Body of pancreas (tissue), 4 donors: ENCODE measurements at regions not wholly inside any gene's neighbourhood (a gene's known extent, or its start where the extent isn't known, plus 50 kb on each side); places are given as distances from the start of the nearest gene placed in this dataset.

Experiments
- ATAC-seq: fragments of 150-250 bp; one replicate; pipeline ENCODE4 v1.9.1; 2016
- DNase-seq, 4 donors: peaks; one replicate each; pipeline ENCODE4 v3.0.0-alpha.2; 2019
- H3K27ac ChIP-seq, 4 donors: fragments of 200-600 bp; sonication (generic); 1 replicate in 3 of 4; 2 replicates in 1 of 4; pipeline versions ENCODE4 v1.5.1 to v1.6.1; 2016 to 2019; ENCODE audit warnings: mild to moderate bottlenecking in 1 of 4, mixed read lengths in 1 of 4, moderate library complexity in 1 of 4
- H3K27me3 ChIP-seq, 2 donors: fragments of 200-600 bp; sonication (generic); one replicate each; pipeline ENCODE4 v1.6.0; 2016; ENCODE audit warnings: mild to moderate bottlenecking in 1 of 2
- H3K36me3 ChIP-seq, 2 donors: fragments of 200-600 bp; sonication (generic); replicated peaks in 1 of 2; 2 replicates each; pipeline ENCODE4 v1.5.1; 2016; ENCODE audit warnings: low read depth in 2 of 2; ENCODE audit not compliant: insufficient read depth in 1 of 2
- H3K4me1 ChIP-seq: fragments of 200-600 bp; sonication (generic); one replicate; pipeline ENCODE4 v1.6.0; 2016
- H3K4me3 ChIP-seq, 2 donors: fragments of 200-600 bp; sonication (generic); 1 replicate in 1 of 2; 2 replicates in 1 of 2; pipeline ENCODE4 v1.5.1; 2016 to 2019
- H3K9me3 ChIP-seq, 3 donors: fragments of 200-600 bp; sonication (generic); 1 replicate in 2 of 3; 2 replicates in 1 of 3; pipeline ENCODE4 v1.5.1; 2016
- CTCF ChIP-seq, 7 experiments: fragments of 450-650 bp in 4 of 7; fragments of 200-600 bp in 3 of 7; sonication (generic) in 3 of 7; IDR thresholded peaks; one replicate each; pipeline ENCODE4 v1.5.1; 2016 to 2019; ENCODE audit warnings: antibody characterized with exemption in 7 of 7
- POLR2A ChIP-seq, 3 donors: fragments of 450-650 bp; IDR thresholded peaks; one replicate each; pipeline ENCODE4 v1.6.1; 2016; ENCODE audit warnings: antibody characterized with exemption in 3 of 3, mild to moderate bottlenecking in 2 of 3
- WGBS, 2 donors: methylation state at CpG; one replicate each; pipeline ENCODE4 v1.1.5; 2017; 5-methylcytosine and 5-hydroxymethylcytosine counted together
- intact Hi-C: fragments of 100-400 bp; cut with DNase I; formaldehyde crosslinking; loops from one replicate; pipeline ENCODE4 v1.15.1; 2023

- intact Hi-C loops = no loop called here
- ATAC-seq (no peak), DNase-seq (no peak)
- Histone ChIP-seq H3K4me3 (no peak overlapping the region), H3K36me3 (no peaks in the 10 kb centered on the region), H3K4me1 (peaks cover 8% of the 10 kb centered on the region), H3K27ac (no peak overlapping the region), H3K9me3 (no peaks in the 10 kb centered on the region), H3K27me3 (no peaks in the 10 kb centered on the region)
- TF ChIP-seq CTCF (IDR thresholded peaks at IDR 0.05) (no peak), POLR2A (IDR thresholded peaks at IDR 0.05) (no peak)
- WGBS, 2 donors = 64 to 67% methylated on average over 11 to 12 of the region's 12 CpGs
These were observed 53.0 kb upstream of the LAPTM5 start for GRCh38 chr1:30810416-30811080.

- no peak for ATAC-seq
- Histone ChIP-seq H3K4me1 (peaks cover 8% of the 10 kb centered on the region), H3K27me3 (no peaks in the 10 kb centered on the region), H3K27ac (no peak overlapping the region), H3K4me3 (no peak overlapping the region), H3K36me3 (no peaks in the 10 kb centered on the region), H3K9me3 (no peaks in the 10 kb centered on the region)
- TF ChIP-seq CTCF (IDR thresholded peaks at IDR 0.05) (no peak), POLR2A (IDR thresholded peaks at IDR 0.05) (no peak)
- intact Hi-C loops = no loop called here
- WGBS, 2 donors = 52 to 55% methylated on average over 14 of the region's 14 CpGs
- DNase-seq = no peak
These were observed 52.1 kb upstream of the LAPTM5 start for GRCh38 chr1:30809514-30810263.

- intact Hi-C loops = no loop called here
- Histone ChIP-seq H3K4me1 (peaks cover 8% of the 10 kb centered on the region), H3K4me3 (no peak overlapping the region), H3K9me3 (no peaks in the 10 kb centered on the region), H3K36me3 (no peaks in the 10 kb centered on the region), H3K27ac (no peak overlapping the region), H3K27me3 (no peaks in the 10 kb centered on the region)
- ATAC-seq (no peak), DNase-seq (no peak)
- TF ChIP-seq CTCF (IDR thresholded peaks at IDR 0.05) = no peak
- no peak for TF ChIP-seq POLR2A (IDR thresholded peaks at IDR 0.05)
- WGBS, 2 donors = 75 to 82% methylated on average over 3 of the region's 3 CpGs
These were observed 50.6 kb upstream of the LAPTM5 start for GRCh38 chr1:30808067-30808662.

GRCh38 chr1:30807318-30808066 is 49.9 kb upstream of the LAPTM5 start:
- intact Hi-C loops = no loop called here
- Histone ChIP-seq H3K9me3 (no peaks in the 10 kb centered on the region), H3K27me3 (no peaks in the 10 kb centered on the region), H3K27ac (no peak overlapping the region), H3K4me1 (peaks cover 8% of the 10 kb centered on the region), H3K4me3 (no peak overlapping the region), H3K36me3 (no peaks in the 10 kb centered on the region)
- DNase-seq (peak in 2 of 4 donors; percentile 44 to 49), ATAC-seq (peak; percentile 68)
- TF ChIP-seq CTCF (IDR thresholded peaks at IDR 0.05) = no peak
- no peak for TF ChIP-seq POLR2A (IDR thresholded peaks at IDR 0.05)
- 33 to 34% methylated on average over 22 to 33 of the region's 41 CpGs for WGBS, 2 donors
